ENCODE measurements at regions not wholly inside any gene's neighbourhood (a gene's known extent, or its start where the extent isn't known, plus 50 kb on each side); places are given as distances from the start of the nearest gene placed in this dataset.

DNA sequence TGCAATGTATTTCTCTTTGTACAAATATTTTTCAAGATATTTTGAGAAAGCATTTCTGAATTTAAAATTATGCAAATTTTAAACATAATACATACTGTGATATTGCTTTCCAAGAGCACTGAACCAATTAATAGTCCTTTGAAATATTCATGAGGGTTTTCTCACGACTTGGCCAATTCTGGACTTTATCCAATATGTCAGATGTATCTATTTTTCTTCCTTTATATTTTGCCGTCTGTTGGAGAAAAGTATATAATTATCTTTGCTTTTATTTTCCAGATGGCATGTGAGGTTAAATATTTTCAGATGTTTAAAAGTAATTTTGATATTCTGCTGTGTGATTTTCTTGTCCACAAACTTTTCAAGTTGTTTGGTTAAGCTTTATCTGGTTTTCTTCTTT, 378.9 kb downstream of the SLCO4C1 start:
- Histone ChIP-seq H3K79me2 (ENCODE audit: control insufficient read depth, insufficient read depth, low read length) (no peaks in the 10 kb centered on the region), H3K4me3 (no peak overlapping the region), H4K20me1 (replicated peaks; ENCODE audit: control insufficient read depth, insufficient read depth, low read length) (no peaks in the 10 kb centered on the region), H3K9ac (ENCODE audit: insufficient read depth in 1 of 2, low read depth in 2 of 2, low read length in 2 of 2) (no peak overlapping the region), H3K9me3 (replicated peaks; ENCODE audit: control insufficient read depth, insufficient read depth, low read depth, low read length) (no peaks in the 10 kb centered on the region), H3K9me1 (ENCODE audit: control insufficient read depth, insufficient read depth, low read length) (no peaks in the 10 kb centered on the region), H2AFZ (ENCODE audit: low read depth, low read length) (no peak overlapping the region), H3K27me3 (ENCODE audit: control insufficient read depth in 2 of 2, insufficient read depth in 2 of 2, low read length in 2 of 2) (no peaks in the 10 kb centered on the region), H3K4me1 (replicated peaks in 1 of 2; ENCODE audit: control insufficient read depth in 2 of 2, insufficient read depth in 2 of 2, low read length in 2 of 2) (no peaks in the 10 kb centered on the region), H3K4me2 (ENCODE audit: insufficient read depth, low read length) (no peak overlapping the region), H3K27ac (ENCODE audit: extremely low read depth, low read depth, low read length) (no peak overlapping the region), H3K36me3 (ENCODE audit: control insufficient read depth, insufficient read depth, low read length) (no peaks in the 10 kb centered on the region)
- DNase-seq (ENCODE audit: extremely low read depth in 1 of 4, low spot score in 3 of 4) (no peak), ATAC-seq (no peak), FAIRE-seq (no peak)
- no peak for TF ChIP-seq FOXA3 (CRISPR knock-in tag; conservative IDR thresholded peaks at IDR 0.05 in 1 of 2, IDR thresholded peaks at IDR 0.05 in 1 of 2)
- no peak for TF ChIP-seq ZFPM2 (CRISPR knock-in tag; IDR thresholded peaks at IDR 0.05)
- TF ChIP-seq ZNF165 (CRISPR knock-in tag; IDR thresholded peaks at IDR 0.05; ENCODE audit: borderline replicate concordance), result no peak
- TF ChIP-seq, protein P1, sequence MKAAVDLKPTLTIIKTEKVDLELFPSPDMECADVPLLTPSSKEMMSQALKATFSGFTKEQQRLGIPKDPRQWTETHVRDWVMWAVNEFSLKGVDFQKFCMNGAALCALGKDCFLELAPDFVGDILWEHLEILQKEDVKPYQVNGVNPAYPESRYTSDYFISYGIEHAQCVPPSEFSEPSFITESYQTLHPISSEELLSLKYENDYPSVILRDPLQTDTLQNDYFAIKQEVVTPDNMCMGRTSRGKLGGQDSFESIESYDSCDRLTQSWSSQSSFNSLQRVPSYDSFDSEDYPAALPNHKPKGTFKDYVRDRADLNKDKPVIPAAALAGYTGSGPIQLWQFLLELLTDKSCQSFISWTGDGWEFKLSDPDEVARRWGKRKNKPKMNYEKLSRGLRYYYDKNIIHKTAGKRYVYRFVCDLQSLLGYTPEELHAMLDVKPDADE (conservative IDR thresholded peaks at IDR 0.05; ENCODE audit: control insufficient read depth, low read depth, low read length), result no peak
- TF ChIP-seq, protein P2, sequence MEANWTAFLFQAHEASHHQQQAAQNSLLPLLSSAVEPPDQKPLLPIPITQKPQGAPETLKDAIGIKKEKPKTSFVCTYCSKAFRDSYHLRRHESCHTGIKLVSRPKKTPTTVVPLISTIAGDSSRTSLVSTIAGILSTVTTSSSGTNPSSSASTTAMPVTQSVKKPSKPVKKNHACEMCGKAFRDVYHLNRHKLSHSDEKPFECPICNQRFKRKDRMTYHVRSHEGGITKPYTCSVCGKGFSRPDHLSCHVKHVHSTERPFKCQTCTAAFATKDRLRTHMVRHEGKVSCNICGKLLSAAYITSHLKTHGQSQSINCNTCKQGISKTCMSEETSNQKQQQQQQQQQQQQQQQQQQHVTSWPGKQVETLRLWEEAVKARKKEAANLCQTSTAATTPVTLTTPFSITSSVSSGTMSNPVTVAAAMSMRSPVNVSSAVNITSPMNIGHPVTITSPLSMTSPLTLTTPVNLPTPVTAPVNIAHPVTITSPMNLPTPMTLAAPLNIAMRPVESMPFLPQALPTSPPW (CRISPR knock-in tag; IDR thresholded peaks at IDR 0.05), result no peak
- TF ChIP-seq ZNF778 (CRISPR knock-in tag; IDR thresholded peaks at IDR 0.05), result no peak
- no peak for TF ChIP-seq BRCA1 (IDR thresholded peaks at IDR 0.05)
- TF ChIP-seq BRCA1 (CRISPR knock-in tag; IDR thresholded peaks at IDR 0.05), result no peak
- no peak for TF ChIP-seq CBFA2T3 (IDR thresholded peaks at IDR 0.05)
- no peak for TF ChIP-seq RHOXF2B (CRISPR knock-in tag; conservative IDR thresholded peaks at IDR 0.05)
- no TSS peak for BruUV-seq (replicated peaks)
- intact Hi-C loops (cut with micrococcal nuclease), result no loop called here
- in situ Hi-C loops (cut with MboI), result no loop called here
- CTCF ChIA-PET (ENCODE audit: low intra/inter-chr PET ratio), result no interaction called here
- 0% methylated on average over 2 of the region's 2 CpGs for WGBS (ENCODE audit: insufficient coverage, low coverage, missing lambda C conversion rate)
- POLR2A ChIA-PET, result no interaction called here

Measured in K562 (cell line).